ENCODE measurements at regions not wholly inside any gene's neighbourhood (a gene's known extent, or its start where the extent isn't known, plus 50 kb on each side); places are given as distances from the start of the nearest gene placed in this dataset.

GRCh38 chr15:93165734-93166470 is 76.9 kb upstream of the RGMA start:
- TF ChIP-seq CTCF (IDR thresholded peaks at IDR 0.05) (no peak), POLR2A (IDR thresholded peaks at IDR 0.05) (no peak)
- H3K27ac ChIP-seq: no peak overlapping the region
- intact Hi-C loops (cut with DNase I; ENCODE audit: low total_unique reads): no loop called here
- no peak overlapping the region for H3K4me3 ChIP-seq
- no peaks in the 10 kb centered on the region for H3K9me3 ChIP-seq
- H3K27me3 ChIP-seq: no peaks in the 10 kb centered on the region
- no peaks in the 10 kb centered on the region for H3K36me3 ChIP-seq (ENCODE audit: low read depth, missing control alignments)
- no peak for DNase-seq
- 79 to 82% methylated on average over 10 of the region's 10 CpGs for WGBS, 2 donors
- H3K4me1 ChIP-seq: no peaks in the 10 kb centered on the region

DNA sequence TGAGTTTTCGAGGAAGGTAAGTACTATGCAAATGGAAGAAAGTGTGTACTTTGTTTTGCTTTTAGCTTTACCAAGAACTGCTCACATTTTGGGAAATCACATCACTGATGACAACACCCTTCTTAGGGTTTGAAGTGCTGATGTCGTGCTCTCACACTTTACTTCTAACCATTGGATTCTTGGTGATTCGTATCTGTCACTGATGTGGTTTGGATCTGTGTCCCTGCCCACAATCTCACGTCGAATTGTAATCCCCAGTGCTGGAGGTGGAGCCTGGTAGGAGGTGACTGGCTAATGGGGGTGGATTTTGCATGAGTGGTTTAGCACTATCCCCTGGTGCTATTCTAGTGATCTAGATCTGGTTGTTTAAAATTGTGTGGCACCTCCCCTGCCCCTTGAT is 75.4 kb upstream of the RGMA start:
- H3K36me3 ChIP-seq (ENCODE audit: low read depth, missing control alignments): no peaks in the 10 kb centered on the region
- H3K4me1 ChIP-seq: no peaks in the 10 kb centered on the region
- no peak overlapping the region for H3K4me3 ChIP-seq
- TF ChIP-seq CTCF (IDR thresholded peaks at IDR 0.05) (no peak), POLR2A (IDR thresholded peaks at IDR 0.05) (no peak)
- intact Hi-C loops (cut with DNase I; ENCODE audit: low total_unique reads): no loop called here
- H3K9me3 ChIP-seq: no peaks in the 10 kb centered on the region
- 78 to 84% methylated on average over 5 of the region's 5 CpGs for WGBS, 2 donors
- no peaks in the 10 kb centered on the region for H3K27me3 ChIP-seq
- DNase-seq: no peak
- H3K27ac ChIP-seq: no peak overlapping the region

DNA sequence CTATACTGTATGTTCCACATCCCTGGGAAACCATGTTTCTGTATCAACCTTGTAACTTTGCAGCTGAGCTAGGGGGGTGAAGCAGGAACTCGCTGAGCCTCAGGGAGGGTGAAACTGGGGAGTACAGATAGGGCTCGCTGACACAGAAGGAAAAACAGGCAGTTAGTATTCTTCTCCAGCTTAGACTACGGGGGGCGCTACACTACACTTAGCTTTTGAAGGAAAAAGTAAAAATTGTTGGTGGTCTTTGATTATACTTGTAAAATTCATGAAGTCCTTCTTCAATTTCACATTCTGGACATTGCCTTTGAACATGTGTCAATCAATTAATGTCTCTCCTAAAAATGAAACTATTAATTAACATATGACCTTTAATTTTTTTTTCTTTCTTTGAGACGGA is 73.5 kb upstream of the RGMA start:
- 81 to 84% methylated on average over 5 of the region's 5 CpGs for WGBS, 2 donors
- no peak for DNase-seq

DNA sequence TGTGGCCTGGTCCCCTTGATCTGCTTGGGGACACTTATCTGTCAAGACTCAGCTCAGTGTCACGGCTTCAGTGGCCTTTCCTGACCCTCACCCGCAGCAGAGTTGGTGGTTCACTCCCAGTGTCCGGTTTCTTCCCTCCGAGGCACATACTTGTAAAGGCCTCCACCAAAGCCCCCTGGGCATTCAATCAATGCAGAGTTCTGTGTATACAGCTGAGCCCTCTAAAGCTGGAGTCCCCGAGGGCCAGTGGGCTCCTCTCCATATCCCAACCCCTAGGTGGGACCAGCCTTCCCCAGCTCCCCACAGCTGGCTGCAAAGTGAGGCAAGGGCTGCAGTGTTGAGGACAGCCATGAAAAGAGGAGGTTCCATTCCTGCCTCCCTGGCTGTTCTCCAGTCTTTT is 70.9 kb upstream of the RGMA start:
- WGBS, 2 donors: 73 to 81% methylated on average over 5 of the region's 5 CpGs
- TF ChIP-seq POLR2A (IDR thresholded peaks at IDR 0.05) (no peak), CTCF (IDR thresholded peaks at IDR 0.05) (no peak)
- Histone ChIP-seq H3K27me3 (no peaks in the 10 kb centered on the region), H3K4me3 (no peak overlapping the region), H3K36me3 (ENCODE audit: low read depth, missing control alignments) (no peaks in the 10 kb centered on the region), H3K4me1 (no peaks in the 10 kb centered on the region), H3K27ac (no peak overlapping the region), H3K9me3 (no peaks in the 10 kb centered on the region)
- DNase-seq: no peak
- intact Hi-C loops (cut with DNase I; ENCODE audit: low total_unique reads): no loop called here

More for the DNA sequence above, 73.5 kb upstream of the RGMA start:
- intact Hi-C loops (cut with DNase I; ENCODE audit: low total_unique reads): no loop called here
- no peak for TF ChIP-seq POLR2A (IDR thresholded peaks at IDR 0.05)
- TF ChIP-seq CTCF (IDR thresholded peaks at IDR 0.05): no peak
- Histone ChIP-seq H3K27me3 (no peaks in the 10 kb centered on the region), H3K4me3 (no peak overlapping the region), H3K36me3 (ENCODE audit: low read depth, missing control alignments) (no peaks in the 10 kb centered on the region), H3K27ac (no peak overlapping the region), H3K4me1 (no peaks in the 10 kb centered on the region), H3K9me3 (no peaks in the 10 kb centered on the region)

Measured in testis (tissue), 2 donors.